ENCODE measurements at regions not wholly inside any gene's neighbourhood (a gene's known extent, or its start where the extent isn't known, plus 50 kb on each side); places are given as distances from the start of the nearest gene placed in this dataset.
"Not testable (repeated sequence)": the region's sequence is repeated elsewhere in the genome, so short reads cannot be mapped to it uniquely, and the experiment has no call there.

DNA sequence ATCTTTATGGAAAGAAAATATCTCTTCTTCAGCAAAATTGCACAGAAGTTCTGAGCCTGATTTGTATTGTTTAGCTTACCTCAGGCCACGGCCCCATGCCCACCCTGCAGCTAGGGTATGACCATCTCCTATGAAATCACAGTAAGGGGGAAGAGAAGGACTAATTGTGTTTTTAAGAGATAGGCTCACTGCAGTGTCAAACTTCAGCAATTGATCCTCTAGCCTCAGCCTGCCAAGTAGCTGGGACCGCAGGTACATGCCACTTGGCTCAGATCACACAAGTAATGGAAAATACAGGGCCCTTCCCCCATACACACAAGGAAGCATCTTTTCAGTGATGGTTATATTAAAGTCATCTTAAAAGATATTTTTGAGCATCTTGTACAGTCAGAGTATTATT lies 60.0 kb downstream of the DMAC1 start:
- CTCF ChIA-PET: no interaction called here
- POLR2A ChIA-PET: no interaction called here

DNA sequence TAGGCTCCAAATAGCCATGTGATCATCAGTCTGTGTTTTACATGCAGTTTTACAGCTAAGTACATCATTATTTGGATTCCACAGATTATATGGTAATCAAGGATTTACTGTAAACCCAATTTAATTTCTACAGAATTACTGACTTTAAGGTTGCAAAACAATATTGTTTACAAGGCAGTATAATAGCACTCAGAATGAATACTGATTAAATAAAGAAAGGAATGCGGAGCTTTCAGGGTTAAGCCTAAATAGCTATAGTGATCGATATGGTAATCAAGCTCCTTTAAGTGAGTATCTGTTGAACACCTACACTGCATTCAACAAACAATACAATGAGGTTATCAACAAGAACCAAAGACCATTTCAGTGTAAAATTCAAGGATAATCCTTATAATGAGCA lies 64.3 kb downstream of the DMAC1 start:
- ChIA-PET CTCF (no interaction called here), POLR2A (no interaction called here)
- Histone ChIP-seq H3K27me3 (ENCODE audit: control insufficient read depth, insufficient read depth, low read length) (no peaks in the 10 kb centered on the region), H3K4me3 (ENCODE audit: low read depth, low read length) (no peak overlapping the region), H3K36me3 (ENCODE audit: control insufficient read depth, insufficient read depth, low read length) (no peaks in the 10 kb centered on the region)
- TF ChIP-seq, protein P1, sequence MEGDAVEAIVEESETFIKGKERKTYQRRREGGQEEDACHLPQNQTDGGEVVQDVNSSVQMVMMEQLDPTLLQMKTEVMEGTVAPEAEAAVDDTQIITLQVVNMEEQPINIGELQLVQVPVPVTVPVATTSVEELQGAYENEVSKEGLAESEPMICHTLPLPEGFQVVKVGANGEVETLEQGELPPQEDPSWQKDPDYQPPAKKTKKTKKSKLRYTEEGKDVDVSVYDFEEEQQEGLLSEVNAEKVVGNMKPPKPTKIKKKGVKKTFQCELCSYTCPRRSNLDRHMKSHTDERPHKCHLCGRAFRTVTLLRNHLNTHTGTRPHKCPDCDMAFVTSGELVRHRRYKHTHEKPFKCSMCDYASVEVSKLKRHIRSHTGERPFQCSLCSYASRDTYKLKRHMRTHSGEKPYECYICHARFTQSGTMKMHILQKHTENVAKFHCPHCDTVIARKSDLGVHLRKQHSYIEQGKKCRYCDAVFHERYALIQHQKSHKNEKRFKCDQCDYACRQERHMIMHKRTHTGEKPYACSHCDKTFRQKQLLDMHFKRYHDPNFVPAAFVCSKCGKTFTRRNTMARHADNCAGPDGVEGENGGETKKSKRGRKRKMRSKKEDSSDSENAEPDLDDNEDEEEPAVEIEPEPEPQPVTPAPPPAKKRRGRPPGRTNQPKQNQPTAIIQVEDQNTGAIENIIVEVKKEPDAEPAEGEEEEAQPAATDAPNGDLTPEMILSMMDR (IDR thresholded peaks at IDR 0.05; ENCODE audit: insufficient read depth, low read depth, low read length): no peak
- DNase-seq (ENCODE audit: low read depth): no peak

More for the DNA sequence above, 60.0 kb downstream of the DMAC1 start:
- H3K36me3 ChIP-seq (ENCODE audit: control insufficient read depth, insufficient read depth, low read length): no peaks in the 10 kb centered on the region
- DNase-seq (ENCODE audit: low read depth): no peak
- TF ChIP-seq, protein P1 (IDR thresholded peaks at IDR 0.05; ENCODE audit: insufficient read depth, low read depth, low read length): no peak
- H3K27me3 ChIP-seq (ENCODE audit: control insufficient read depth, insufficient read depth, low read length): no peaks in the 10 kb centered on the region
- H3K4me3 ChIP-seq (ENCODE audit: low read depth, low read length): no peak overlapping the region

DNA sequence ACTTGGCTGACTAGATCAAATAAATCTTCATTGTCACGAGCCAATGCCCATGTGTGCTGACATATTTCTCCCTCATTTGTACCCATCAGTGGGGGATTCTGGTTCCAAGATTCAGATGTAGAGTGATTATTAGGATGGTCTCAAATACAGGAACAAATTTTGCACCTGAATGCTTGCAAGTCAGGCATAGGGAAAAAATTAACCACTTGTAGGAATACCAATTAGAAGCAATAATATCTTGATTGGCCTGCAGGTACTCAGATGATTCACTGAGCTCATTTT lies 69.5 kb downstream of the DMAC1 start:
- Histone ChIP-seq H3K4me3 (ENCODE audit: low read depth, low read length) (no peak overlapping the region), H3K27me3 (ENCODE audit: control insufficient read depth, insufficient read depth, low read length) (no peaks in the 10 kb centered on the region), H3K36me3 (ENCODE audit: control insufficient read depth, insufficient read depth, low read length) (no peaks in the 10 kb centered on the region)
- TF ChIP-seq, protein P1 (IDR thresholded peaks at IDR 0.05; ENCODE audit: insufficient read depth, low read depth, low read length): no peak
- ChIA-PET POLR2A (no interaction called here), CTCF (no interaction called here)
- no peak for DNase-seq (ENCODE audit: low read depth)

DNA sequence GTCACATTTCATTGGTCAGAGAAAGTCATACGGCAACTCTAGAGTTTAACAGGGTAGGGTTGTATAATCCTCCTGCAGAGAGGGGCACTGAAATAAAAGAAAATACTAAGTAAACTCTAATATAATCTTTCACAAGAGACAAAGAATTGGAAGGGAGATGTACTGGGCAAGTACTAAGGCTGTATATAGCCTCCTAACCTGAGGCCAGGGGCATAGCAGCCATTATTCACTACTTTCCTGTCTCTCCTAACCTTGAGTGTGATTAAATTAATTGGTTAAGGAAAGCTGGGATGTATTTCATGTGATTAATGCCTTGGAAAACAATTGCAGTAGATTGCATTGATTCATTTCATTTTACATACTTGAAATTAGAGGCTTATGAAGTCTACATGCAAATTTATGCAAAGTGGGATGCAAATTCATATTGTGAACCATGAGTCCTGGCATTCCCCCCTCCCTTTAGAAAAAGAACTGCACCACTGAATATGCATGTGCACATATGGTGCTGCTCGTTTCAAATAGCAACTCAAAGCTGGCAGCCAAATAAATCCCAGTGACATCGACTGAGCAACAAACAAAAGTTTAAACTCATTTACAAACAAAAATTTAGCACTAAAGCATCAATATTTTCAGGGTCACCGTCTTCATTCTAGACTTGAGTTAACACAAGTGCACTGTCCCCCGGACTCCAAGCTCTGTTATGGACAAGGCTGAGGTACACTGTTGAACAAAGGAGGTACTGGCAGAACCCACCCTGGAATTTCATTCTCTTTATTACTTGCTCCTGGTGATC lies 70.0 kb downstream of the DMAC1 start:
- TF ChIP-seq, protein P1 (IDR thresholded peaks at IDR 0.05; ENCODE audit: insufficient read depth, low read depth, low read length): no peak
- H3K27me3 ChIP-seq (ENCODE audit: control insufficient read depth, insufficient read depth, low read length): no peaks in the 10 kb centered on the region
- ChIA-PET POLR2A (no interaction called here), CTCF (no interaction called here)
- H3K36me3 ChIP-seq (ENCODE audit: control insufficient read depth, insufficient read depth, low read length): no peaks in the 10 kb centered on the region
- H3K4me3 ChIP-seq (ENCODE audit: low read depth, low read length): no peak overlapping the region
- no peak for DNase-seq (ENCODE audit: low read depth)

DNA sequence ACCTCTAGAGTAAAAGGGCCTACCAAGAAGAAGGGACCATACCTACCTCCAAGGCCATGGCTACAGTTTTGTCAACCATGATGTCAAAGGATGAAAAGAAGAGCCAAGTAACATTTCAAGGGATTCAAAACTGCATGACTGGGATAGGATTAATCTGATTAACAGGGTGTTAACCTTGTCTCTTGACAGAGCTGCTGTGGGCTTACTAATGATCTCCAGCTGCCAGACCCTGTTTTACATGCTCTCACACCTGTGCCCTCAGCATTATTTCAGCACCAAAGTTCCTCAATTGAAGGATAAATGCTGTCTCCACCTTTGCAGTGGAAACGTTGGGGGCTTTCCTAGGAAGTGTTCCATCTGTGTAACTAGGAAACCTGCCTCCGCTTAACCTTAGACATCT lies 78.3 kb downstream of the DMAC1 start:
- no peaks in the 10 kb centered on the region for H3K27me3 ChIP-seq (ENCODE audit: control insufficient read depth, insufficient read depth, low read length)
- no peaks in the 10 kb centered on the region for H3K36me3 ChIP-seq (ENCODE audit: control insufficient read depth, insufficient read depth, low read length)
- POLR2A ChIA-PET: interaction anchor here (0.7 kb wide), 1 partner anchor 223 kb away, joined by 3 read pairs; no protein-coding TSS in a partner anchor
- TF ChIP-seq, protein P1 (IDR thresholded peaks at IDR 0.05; ENCODE audit: insufficient read depth, low read depth, low read length): no peak
- no peak for DNase-seq (ENCODE audit: low read depth)
- CTCF ChIA-PET: no interaction called here
- no peak overlapping the region for H3K4me3 ChIP-seq (ENCODE audit: low read depth, low read length)

DNA sequence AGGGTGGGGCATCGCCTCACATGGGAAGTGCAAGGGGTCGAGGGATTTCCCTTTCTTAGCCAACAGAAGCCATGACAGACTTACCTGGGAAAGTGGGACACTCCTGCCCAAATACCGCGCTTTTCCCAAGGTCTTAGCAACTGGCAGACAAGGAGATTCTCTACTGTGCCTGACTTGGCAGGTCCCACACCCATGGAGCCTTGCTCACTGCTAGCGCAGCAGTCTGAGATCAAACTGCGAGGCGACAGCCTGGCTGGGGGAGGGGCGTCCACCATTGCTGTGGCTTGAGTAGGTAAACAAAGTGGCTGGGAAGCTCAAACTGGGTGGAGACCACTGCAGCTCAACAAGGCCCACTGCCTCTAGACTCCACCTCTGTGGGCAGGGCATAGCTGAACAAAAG lies 86.5 kb downstream of the DMAC1 start:
- H3K4me3 ChIP-seq (ENCODE audit: low read depth, low read length); H3K27me3 ChIP-seq (ENCODE audit: control insufficient read depth, insufficient read depth, low read length); H3K36me3 ChIP-seq (ENCODE audit: control insufficient read depth, insufficient read depth, low read length); DNase-seq (ENCODE audit: low read depth); POLR2A ChIA-PET: not testable (repeated sequence)
- CTCF ChIA-PET: interaction anchor here (0.6 kb wide), 1 partner anchor 1534 kb away, joined by 3 read pairs; no protein-coding TSS in a partner anchor

Measured in BJ (cell line).